Mesenchymal stem cell (in vitro differentiated cells and primary cell): ENCODE measurements at regions not wholly inside any gene's neighbourhood (a gene's known extent, or its start where the extent isn't known, plus 50 kb on each side); places are given as distances from the start of the nearest gene placed in this dataset.

Experiments
- DNase-seq: peaks from one replicate; pipeline ENCODE4 v3.0.0-alpha.2; 2013
- H2AFZ ChIP-seq: one replicate; pipeline ENCODE4 v1.6.1; 2013; ENCODE audit warnings: low read depth, mild to moderate bottlenecking, control low read depth, inconsistent platforms, low read length, moderate library complexity
- H2AK5ac ChIP-seq: 2 replicates; pipeline ENCODE4 v1.6.1; 2013; ENCODE audit warnings: low read length, moderate library complexity, mild to moderate bottlenecking, inconsistent platforms; ENCODE audit not compliant: severe bottlenecking
- H2BK120ac ChIP-seq: one replicate; pipeline ENCODE4 v1.6.1; 2013; ENCODE audit warnings: low read depth, mild to moderate bottlenecking, inconsistent platforms, low read length, moderate library complexity
- H2BK12ac ChIP-seq, 2 experiments: one replicate each; pipeline ENCODE4 v1.6.1; 2013; ENCODE audit warnings: inconsistent platforms in 2 of 2, low read length in 2 of 2, mild to moderate bottlenecking in 2 of 2, moderate library complexity in 2 of 2, control low read depth in 1 of 2
- H2BK15ac ChIP-seq: one replicate; pipeline ENCODE4 v1.6.1; 2013; ENCODE audit warnings: mild to moderate bottlenecking, low read depth, inconsistent platforms; ENCODE audit not compliant: poor library complexity, severe bottlenecking
- H2BK5ac ChIP-seq: 2 replicates; pipeline ENCODE4 v1.6.1; 2013; ENCODE audit warnings: low read depth, mild to moderate bottlenecking, low read length, control low read depth, inconsistent platforms; ENCODE audit not compliant: poor library complexity, severe bottlenecking
- H3K14ac ChIP-seq, 2 experiments: one replicate each; pipeline ENCODE4 v1.6.1; 2013; ENCODE audit warnings: inconsistent platforms in 2 of 2, low read length in 2 of 2, control low read depth in 1 of 2, mild to moderate bottlenecking in 1 of 2, moderate library complexity in 1 of 2
- H3K18ac ChIP-seq, 2 experiments: one replicate each; pipeline ENCODE4 v1.6.1; 2013; ENCODE audit warnings: inconsistent platforms in 2 of 2, low read length in 2 of 2, control low read depth in 1 of 2, low read depth in 1 of 2, mild to moderate bottlenecking in 1 of 2
- H3K23ac ChIP-seq, 2 experiments: one replicate each; pipeline ENCODE4 v1.6.1; 2013; ENCODE audit warnings: inconsistent platforms in 2 of 2, low read length in 2 of 2, mild to moderate bottlenecking in 2 of 2, moderate library complexity in 2 of 2, control low read depth in 1 of 2
- H3K27ac ChIP-seq: 2 replicates; pipeline ENCODE4 v1.5.1; 2013; ENCODE audit warnings: mild to moderate bottlenecking, moderate library complexity, low read length, control low read depth, inconsistent platforms; ENCODE audit not compliant: poor library complexity, severe bottlenecking
- H3K27me3 ChIP-seq, 2 experiments: 2 replicates each; pipeline versions ENCODE4 v1.6.1 to v1.7.0; 2013; ENCODE audit warnings: low read length in 2 of 2, mild to moderate bottlenecking in 2 of 2, moderate library complexity in 2 of 2, control low read depth in 1 of 2, inconsistent platforms in 1 of 2; ENCODE audit not compliant: control insufficient read depth in 1 of 2, insufficient read depth in 1 of 2
- H3K36me3 ChIP-seq, 2 experiments: 2 replicates each; pipeline versions ENCODE4 v1.6.1 to v1.7.0; 2013; ENCODE audit warnings: low read length in 2 of 2, control low read depth in 1 of 2, inconsistent platforms in 1 of 2, low read depth in 1 of 2, mild to moderate bottlenecking in 1 of 2; ENCODE audit not compliant: insufficient read depth in 2 of 2, control insufficient read depth in 1 of 2
- H3K4ac ChIP-seq, 2 experiments: one replicate each; pipeline ENCODE4 v1.6.1; 2013; ENCODE audit warnings: inconsistent platforms in 2 of 2, low read length in 2 of 2, mild to moderate bottlenecking in 2 of 2, moderate library complexity in 2 of 2, control low read depth in 1 of 2, low read depth in 1 of 2
- H3K4me1 ChIP-seq: 2 replicates; pipeline ENCODE4 v1.6.1; 2013; ENCODE audit warnings: low read depth, low read length, control low read depth; ENCODE audit not compliant: control insufficient read depth, insufficient read depth
- H3K4me2 ChIP-seq: 2 replicates; pipeline ENCODE4 v1.6.1; 2013; ENCODE audit warnings: low read length, mild to moderate bottlenecking, inconsistent platforms; ENCODE audit not compliant: poor library complexity, severe bottlenecking
- H3K4me3 ChIP-seq, 2 experiments: 2 replicates each; pipeline versions ENCODE4 v1.5.1 to v1.7.0; 2013; ENCODE audit warnings: low read length in 2 of 2, mild to moderate bottlenecking in 2 of 2, control low read depth in 1 of 2, low read depth in 1 of 2; ENCODE audit not compliant: insufficient read depth in 1 of 2
- H3K79me1 ChIP-seq: replicated peaks from 2 replicates; pipeline ENCODE4 v1.6.1; 2013; ENCODE audit warnings: mild to moderate bottlenecking, control low read depth, low read length, inconsistent platforms; ENCODE audit not compliant: poor library complexity, severe bottlenecking
- H3K9ac ChIP-seq: 2 replicates; pipeline ENCODE4 v1.7.0; 2013; ENCODE audit warnings: mild to moderate bottlenecking, low read length, moderate library complexity
- H3K9me3 ChIP-seq: 2 replicates; pipeline ENCODE4 v1.7.0; 2013; ENCODE audit warnings: mild to moderate bottlenecking, low read length; ENCODE audit not compliant: control insufficient read depth
- H4K8ac ChIP-seq: one replicate; pipeline ENCODE4 v1.6.1; 2013; ENCODE audit warnings: inconsistent platforms, mild to moderate bottlenecking, low read length, moderate library complexity
- H4K91ac ChIP-seq: one replicate; pipeline ENCODE4 v1.6.1; 2013; ENCODE audit warnings: mild to moderate bottlenecking, low read length, inconsistent platforms
- WGBS: methylation state at CpG from one replicate; pipeline ENCODE4 v1.1.7; 2013; ENCODE audit warnings: mixed read lengths; 5-methylcytosine and 5-hydroxymethylcytosine counted together

DNA sequence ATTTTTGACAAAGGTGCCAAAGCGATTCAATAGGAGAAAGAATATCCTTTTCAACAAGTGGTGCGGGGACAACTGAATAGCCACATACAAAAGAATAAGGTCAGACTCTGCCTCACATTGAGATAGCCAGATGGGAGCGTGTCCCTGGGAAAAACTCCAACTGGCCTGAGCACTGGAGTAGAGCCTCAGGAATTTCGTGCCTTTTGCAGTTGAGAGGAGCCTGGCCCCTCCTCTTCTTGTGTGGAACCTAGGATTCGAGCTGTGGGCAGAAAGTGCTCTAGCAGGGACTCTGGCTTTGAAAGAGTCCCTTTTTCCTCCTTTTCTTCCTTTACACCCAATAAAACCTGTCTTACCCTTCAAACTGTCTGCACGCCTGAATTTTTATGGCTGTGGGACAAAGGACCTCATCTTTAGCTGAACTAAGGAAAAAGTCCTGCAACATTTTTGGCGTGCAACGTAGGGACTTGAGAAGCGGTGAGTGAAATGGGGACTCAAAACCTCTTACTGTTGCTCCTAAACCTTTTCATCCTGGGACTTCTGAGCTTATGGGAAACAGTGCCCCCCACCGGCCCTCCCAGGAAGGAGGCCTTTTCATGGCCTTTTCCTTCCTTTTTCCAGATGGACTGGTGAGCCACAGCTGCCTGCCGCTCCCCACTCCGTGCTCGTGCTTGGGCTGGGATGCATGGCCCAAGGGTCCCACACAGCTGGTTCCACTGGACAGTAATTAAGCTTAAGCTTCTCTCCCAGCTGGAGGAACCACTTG, 68.6 kb downstream of the BMP15 start:
- peak overlapping the region in 1 of 2 experiments; percentile 47 for H3K4me3 ChIP-seq
- H2BK120ac ChIP-seq: no peak overlapping the region
- H3K18ac ChIP-seq: no peak overlapping the region
- H2BK5ac ChIP-seq: no peak overlapping the region
- peaks cover 0 to 14% of the 10 kb centered on the region in 2 experiments for H3K27me3 ChIP-seq
- H3K9me3 ChIP-seq: no peaks in the 10 kb centered on the region
- H3K9ac ChIP-seq: no peak overlapping the region
- no peak overlapping the region for H4K8ac ChIP-seq
- no peaks in the 10 kb centered on the region for H3K4me1 ChIP-seq
- WGBS: 79% methylated on average over 13 of the region's 13 CpGs
- DNase-seq: no peak
- no peak overlapping the region for H4K91ac ChIP-seq
- no peaks in the 10 kb centered on the region for H3K36me3 ChIP-seq
- H2AK5ac ChIP-seq: no peak overlapping the region
- H2BK15ac ChIP-seq: no peak overlapping the region
- H2BK12ac ChIP-seq: no peak overlapping the region
- no peak overlapping the region for H3K14ac ChIP-seq
- no peaks in the 10 kb centered on the region for H3K79me1 ChIP-seq
- H3K4ac ChIP-seq: no peak overlapping the region
- H2AFZ ChIP-seq: no peak overlapping the region
- H3K27ac ChIP-seq: no peak overlapping the region
- no peak overlapping the region for H3K4me2 ChIP-seq
- no peak overlapping the region for H3K23ac ChIP-seq

- Histone ChIP-seq H3K36me3 (no peaks in the 10 kb centered on the region), H2BK12ac (no peak overlapping the region), H2AFZ (no peak overlapping the region), H3K4ac (no peak overlapping the region), H3K27me3 (peaks cover 0 to 22% of the 10 kb centered on the region in 2 experiments), H3K79me1 (no peaks in the 10 kb centered on the region), H3K27ac (no peak overlapping the region), H3K9me3 (no peaks in the 10 kb centered on the region), H3K4me1 (no peaks in the 10 kb centered on the region), H4K91ac (no peak overlapping the region), H3K14ac (no peak overlapping the region), H3K23ac (no peak overlapping the region), H2BK120ac (no peak overlapping the region), H2BK15ac (no peak overlapping the region), H3K4me3 (no peak overlapping the region), H2AK5ac (no peak overlapping the region), H3K9ac (no peak overlapping the region), H3K18ac (no peak overlapping the region), H2BK5ac (no peak overlapping the region), H4K8ac (no peak overlapping the region), H3K4me2 (no peak overlapping the region)
- 80% methylated on average over 3 of the region's 3 CpGs for WGBS
- no peak for DNase-seq
Observed at GRCh38 chrX:50980251-50980650, 69.7 kb downstream of the BMP15 start.

GRCh38 chrX:50988649-50989048, 78.1 kb downstream of the BMP15 start:
- WGBS: 50% methylated on average over 2 of the region's 2 CpGs
- no peak overlapping the region for H3K18ac ChIP-seq
- H3K4me3 ChIP-seq: no peak overlapping the region
- peak; percentile 18 for DNase-seq
- no peak overlapping the region for H3K9ac ChIP-seq
- no peaks in the 10 kb centered on the region for H3K36me3 ChIP-seq
- no peak overlapping the region for H2BK12ac ChIP-seq
- H2BK15ac ChIP-seq: no peak overlapping the region
- no peaks in the 10 kb centered on the region for H3K9me3 ChIP-seq
- no peaks in the 10 kb centered on the region for H3K4me1 ChIP-seq
- no peak overlapping the region for H4K91ac ChIP-seq
- no peak overlapping the region for H2AFZ ChIP-seq
- no peak overlapping the region for H3K4ac ChIP-seq
- H2BK120ac ChIP-seq: no peak overlapping the region
- no peak overlapping the region for H2BK5ac ChIP-seq
- H3K79me1 ChIP-seq: no peaks in the 10 kb centered on the region
- no peak overlapping the region for H2AK5ac ChIP-seq
- no peak overlapping the region for H3K4me2 ChIP-seq
- H3K14ac ChIP-seq: no peak overlapping the region
- no peak overlapping the region for H4K8ac ChIP-seq
- H3K27me3 ChIP-seq: peaks cover 7 to 42% of the 10 kb centered on the region in 2 experiments
- no peak overlapping the region for H3K27ac ChIP-seq
- no peak overlapping the region for H3K23ac ChIP-seq

DNA sequence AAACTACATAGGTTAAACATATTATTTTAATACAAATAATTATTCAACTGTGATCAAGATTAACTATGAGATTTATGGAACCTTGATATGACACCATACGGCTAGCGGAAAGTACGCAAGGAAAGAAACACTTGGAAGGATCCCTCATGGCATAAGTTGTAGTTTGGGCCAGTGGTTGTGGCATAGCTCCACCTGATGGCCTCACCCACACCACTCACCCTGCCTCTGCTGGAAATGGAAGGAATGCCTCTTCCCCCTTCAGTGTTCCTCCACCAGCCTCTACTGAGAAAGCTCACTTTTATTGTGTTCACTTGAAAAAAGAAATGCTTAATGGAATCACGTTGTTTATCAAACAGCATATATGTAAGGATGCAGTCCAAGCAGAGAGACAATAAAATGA, 86.4 kb downstream of the BMP15 start:
- Histone ChIP-seq H3K27me3 (peaks cover 0 to 9% of the 10 kb centered on the region in 2 experiments), H3K9me3 (no peaks in the 10 kb centered on the region), H2BK12ac (no peak overlapping the region), H3K36me3 (no peaks in the 10 kb centered on the region), H2BK120ac (no peak overlapping the region), H2BK5ac (no peak overlapping the region), H4K8ac (no peak overlapping the region), H3K4me1 (no peaks in the 10 kb centered on the region), H2BK15ac (no peak overlapping the region), H3K4me3 (no peak overlapping the region), H3K23ac (no peak overlapping the region), H2AFZ (no peak overlapping the region), H3K14ac (no peak overlapping the region), H3K4ac (no peak overlapping the region), H3K4me2 (no peak overlapping the region), H3K18ac (no peak overlapping the region), H4K91ac (no peak overlapping the region), H3K9ac (no peak overlapping the region), H3K79me1 (no peaks in the 10 kb centered on the region), H2AK5ac (no peak overlapping the region), H3K27ac (no peak overlapping the region)
- DNase-seq: no peak
- no CpG with 5 or more reads among the region's 4 CpGs for WGBS
